GM18909 (cell line): ENCODE measurements at regions not wholly inside any gene's neighbourhood (a gene's known extent, or its start where the extent isn't known, plus 50 kb on each side); places are given as distances from the start of the nearest gene placed in this dataset.

Source experiments
- ATAC-seq: cut with Tn5 transposase; IDR thresholded peaks from one replicate; pipeline ENCODE4 v1.9.1; 2021; ENCODE audit warnings: mild to moderate bottlenecking; ENCODE audit not compliant: unreplicated experiment, poor library complexity

DNA sequence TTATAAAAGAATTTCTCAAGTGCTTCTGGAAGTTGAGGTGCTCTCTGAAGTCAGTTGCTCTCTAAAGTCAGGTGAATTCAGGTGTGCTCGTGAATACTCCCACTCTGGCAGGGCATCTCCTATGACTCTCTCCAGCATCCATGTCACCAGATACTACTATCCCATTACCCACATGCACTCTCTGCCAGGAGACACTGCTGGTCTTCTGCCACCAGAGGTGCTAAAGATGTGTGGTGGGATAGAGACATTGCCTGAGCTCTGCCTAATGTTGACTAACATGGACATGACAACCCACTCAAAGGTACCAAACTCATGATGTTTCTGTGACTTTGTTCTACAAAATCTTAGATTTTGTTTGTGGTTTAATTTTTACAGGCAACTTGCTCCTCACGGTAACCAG, 106.4 kb upstream of the HNRNPA3 start:
- no peak for ATAC-seq

DNA sequence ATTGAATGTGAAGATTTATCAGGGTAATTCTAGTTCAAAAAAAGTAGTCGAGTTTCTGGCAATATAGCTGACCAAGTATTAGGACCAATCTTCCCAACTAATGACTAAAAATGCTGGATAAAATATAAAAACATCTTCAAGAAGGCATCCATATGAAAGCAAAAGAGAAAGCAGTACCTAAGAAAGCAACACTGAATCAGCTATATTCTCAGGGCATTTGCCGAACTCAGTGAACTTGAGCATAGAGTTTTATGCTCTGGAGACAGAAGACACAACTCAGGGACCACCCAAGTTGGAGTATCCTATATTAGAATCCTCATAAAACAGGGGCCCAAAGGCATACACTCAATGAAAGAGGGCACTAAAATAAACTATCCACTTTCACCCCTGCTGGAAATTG, 103.7 kb upstream of the HNRNPA3 start:
- ATAC-seq, result no peak

DNA sequence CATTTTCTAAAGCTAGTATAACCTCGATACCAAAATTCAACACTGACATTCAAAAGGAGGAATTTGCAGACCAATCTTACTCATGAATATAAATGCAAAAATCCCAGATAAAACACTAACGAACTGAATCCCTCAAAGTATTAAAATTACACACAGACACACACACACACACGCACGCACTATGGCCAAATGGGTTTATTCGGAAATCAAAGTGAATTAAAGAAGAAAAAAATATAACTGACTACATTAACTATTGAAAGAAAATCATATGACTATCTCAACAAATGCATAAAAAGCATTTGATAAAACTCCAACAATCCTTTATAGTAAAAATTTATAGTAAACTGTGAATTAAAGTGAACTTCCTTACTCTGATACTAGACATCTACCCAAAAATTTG, 97.9 kb upstream of the HNRNPA3 start:
- no peak for ATAC-seq

DNA sequence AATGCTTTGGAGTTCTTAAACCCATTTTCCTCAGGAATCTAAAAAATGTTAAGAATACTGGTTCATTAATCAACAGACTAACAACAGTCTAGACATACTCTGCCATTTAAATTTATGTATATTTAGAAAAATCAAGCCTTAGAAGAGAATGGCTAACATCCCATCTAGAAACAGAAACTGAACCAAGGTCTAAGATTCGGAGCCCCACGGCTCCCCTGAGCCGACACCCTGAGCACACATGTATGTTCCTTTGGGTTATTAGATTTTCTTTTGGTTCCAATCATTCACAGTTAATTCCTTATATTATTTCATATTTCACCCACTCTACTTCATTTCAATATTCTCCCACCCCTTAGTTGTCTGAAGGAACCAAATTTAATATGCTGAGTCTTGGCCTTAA, 94.8 kb upstream of the HNRNPA3 start:
- no peak for ATAC-seq

DNA sequence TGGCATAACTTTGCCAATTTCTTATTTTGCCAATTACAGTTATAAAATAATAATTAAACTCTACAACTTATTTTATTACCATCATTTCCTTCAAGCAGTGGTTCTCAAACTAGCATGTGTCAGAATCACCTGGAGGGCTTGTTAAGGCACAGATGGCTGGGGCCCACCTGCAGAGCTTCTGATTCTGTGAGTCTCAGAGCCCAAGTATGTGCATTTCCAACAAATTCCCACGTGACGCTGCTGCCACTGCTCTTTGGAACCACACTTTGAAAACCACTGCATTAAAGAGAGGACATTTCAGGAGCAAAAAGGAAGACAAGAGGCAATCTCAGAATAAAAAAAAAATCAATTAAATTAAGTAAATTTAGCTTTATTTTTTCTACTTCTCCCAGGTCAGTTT, 94.0 kb upstream of the HNRNPA3 start:
- ATAC-seq, result no peak

DNA sequence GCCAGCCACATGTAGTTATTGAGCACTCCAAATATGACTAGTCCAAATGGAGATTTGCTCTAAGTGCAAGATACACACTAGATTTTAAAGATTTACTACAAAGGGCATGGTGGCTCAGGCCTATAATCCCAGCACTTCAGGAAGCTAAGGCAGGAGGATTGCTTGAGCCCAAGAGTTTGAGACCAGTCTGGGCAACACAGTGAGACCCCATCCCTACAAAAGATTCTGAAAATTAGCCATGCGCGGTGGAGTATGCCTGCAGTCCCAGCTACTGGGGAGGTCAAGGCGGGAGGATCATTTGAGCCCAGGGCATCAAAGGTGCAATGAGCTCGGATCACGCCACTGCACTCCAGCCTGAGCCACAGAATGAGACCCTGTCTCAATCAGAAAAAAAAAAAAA, 93.5 kb upstream of the HNRNPA3 start:
- ATAC-seq, result no peak

DNA sequence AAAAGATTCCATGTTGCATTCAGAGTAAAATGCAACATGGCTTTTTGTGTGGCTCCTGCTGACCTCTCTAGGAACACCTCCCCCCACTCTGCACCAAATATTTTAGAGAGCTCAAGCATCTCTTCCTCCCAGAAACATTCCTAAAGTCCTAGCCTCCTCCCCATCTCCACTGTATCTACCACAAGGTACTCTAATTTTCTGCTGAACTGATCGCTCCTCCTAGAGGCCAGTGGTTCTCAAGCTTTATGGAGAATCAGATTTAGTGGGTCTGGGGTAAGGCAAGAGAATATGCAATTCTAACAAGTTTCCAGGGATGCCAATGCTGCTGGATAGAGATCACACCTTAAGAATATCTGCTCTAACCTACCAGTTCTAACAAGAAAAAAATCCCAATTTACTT, 89.5 kb upstream of the HNRNPA3 start:
- no peak for ATAC-seq

DNA sequence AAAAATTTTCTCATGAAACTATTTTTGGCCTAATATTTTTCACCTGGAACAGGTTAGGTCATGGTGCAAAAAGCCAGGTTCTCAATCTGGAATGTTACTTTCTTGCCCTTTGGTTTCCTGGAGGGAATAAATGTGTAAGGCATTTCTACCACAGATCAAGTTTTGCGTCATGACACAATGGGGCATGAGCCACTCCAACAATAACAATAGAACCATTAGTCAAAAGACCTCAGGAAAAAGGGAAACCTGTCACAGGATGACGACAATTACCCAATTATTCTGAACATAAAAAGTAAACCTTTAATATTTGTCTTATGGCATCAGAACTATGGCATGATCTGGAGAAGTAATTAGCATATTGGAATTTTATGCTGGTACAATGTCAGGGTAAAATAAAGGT, 88.2 kb upstream of the HNRNPA3 start:
- ATAC-seq, result no peak

DNA sequence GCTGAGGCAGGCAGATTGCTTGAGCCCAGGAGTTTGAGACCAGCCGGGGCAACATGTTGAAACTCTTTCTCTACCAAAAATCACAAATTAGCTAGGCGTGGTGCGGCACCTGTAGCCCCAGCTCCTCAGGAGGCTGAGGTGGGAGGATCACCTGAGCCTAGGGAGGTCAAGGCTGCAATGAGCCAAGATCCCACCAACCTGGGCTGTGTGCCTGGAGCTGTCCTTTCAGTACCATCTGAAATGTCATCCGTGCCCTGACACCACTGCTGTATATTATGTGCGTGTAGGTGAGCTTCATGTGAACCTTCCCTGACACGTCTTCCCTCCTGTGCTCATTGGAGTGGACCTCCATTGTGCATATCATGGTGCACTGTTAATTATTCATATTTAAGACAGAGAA, 84.8 kb upstream of the HNRNPA3 start:
- ATAC-seq, result no peak

DNA sequence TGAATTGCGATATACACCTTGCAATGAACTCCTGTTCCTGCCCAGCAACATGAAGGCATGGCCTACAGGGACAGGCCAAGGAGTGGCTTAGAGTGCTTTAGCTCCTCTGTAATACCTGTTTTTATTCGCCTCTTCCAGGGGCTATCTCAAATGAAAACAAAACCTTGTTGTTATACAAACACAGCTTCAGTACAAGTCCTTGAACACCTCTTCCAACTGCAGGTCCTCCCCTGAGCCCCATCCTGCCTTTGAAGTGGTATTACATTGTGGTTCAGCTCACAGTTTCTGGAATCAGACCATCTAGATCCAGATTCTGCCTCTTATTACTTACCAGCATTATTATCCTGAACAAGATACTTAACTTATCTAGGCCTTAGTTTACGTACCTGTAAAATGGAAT, 83.0 kb upstream of the HNRNPA3 start:
- no peak for ATAC-seq

DNA sequence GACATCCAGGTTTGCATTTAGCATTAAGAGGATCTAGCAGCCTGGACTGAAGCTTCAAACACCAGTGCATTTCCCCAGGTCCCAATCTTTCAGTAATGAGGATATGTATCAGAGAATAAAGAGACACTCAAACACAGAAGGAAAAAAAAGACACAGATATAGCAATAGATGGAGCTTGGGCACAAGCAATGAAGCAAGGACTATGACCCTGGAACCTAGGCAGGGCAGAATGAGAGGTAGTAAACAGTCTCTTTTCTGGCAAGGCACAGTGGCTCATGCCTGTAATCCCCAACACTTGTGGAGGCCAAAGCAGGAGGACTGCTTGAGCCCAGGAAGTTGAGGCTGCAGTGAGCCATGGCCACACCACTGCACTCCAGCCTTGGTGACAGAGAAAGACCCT, 80.7 kb upstream of the HNRNPA3 start:
- ATAC-seq, result no peak

DNA sequence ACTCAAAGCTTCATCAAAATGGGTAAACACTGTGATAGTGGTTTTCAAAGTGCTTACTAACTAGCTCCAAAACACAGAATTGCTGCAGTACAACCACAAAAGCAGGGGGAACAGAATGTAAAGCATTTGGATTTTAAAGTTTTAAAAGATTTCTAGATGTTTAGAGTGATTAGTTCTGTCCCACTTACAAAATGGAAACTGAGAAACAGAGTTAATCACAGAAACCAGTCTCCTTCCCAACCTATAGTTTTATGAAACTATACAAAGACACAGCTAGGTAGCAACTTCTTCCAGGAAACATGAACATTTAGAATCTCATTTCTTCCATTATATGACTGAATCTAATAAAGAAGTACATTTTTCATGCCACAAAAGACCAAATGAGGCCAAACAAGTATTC, 73.8 kb upstream of the HNRNPA3 start:
- ATAC-seq, result no peak

DNA sequence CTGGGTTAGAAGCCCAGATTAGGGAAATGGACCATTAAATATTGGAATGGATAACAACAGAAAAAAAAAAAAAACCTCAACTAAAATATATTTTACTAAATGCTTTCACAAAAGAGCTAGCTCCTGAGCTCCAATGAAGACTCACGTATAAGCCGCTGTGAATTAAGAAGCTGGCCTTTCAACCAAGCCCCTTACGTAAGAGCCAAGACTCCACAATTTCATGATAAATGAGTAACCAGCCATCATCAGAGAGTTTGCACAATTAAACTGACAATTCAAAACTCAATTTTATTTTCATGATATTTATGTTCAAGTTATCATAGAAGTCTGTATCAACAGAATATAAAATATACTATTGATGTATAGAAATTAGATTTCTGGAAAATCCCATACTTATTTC, 70.7 kb upstream of the HNRNPA3 start:
- ATAC-seq, result no peak

DNA sequence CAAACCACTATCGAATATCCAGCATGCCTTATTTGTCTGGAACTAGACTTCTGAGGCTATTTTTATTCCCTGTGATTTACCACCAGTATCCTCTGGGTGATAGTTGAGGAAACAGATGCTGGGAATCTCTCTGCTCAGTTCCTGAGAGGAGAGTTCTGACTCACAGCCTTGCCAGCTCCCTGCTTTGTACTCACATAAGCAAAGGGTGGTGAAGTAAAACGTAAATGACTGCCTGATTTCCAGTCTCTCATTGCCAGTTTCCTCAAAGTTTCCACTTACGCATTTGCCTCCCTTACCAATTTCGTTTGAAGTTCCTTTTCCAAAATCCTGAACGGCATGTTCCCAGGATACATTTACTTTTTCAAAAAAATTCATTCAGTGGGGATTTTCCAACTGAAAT, 69.2 kb upstream of the HNRNPA3 start:
- ATAC-seq, result no peak

DNA sequence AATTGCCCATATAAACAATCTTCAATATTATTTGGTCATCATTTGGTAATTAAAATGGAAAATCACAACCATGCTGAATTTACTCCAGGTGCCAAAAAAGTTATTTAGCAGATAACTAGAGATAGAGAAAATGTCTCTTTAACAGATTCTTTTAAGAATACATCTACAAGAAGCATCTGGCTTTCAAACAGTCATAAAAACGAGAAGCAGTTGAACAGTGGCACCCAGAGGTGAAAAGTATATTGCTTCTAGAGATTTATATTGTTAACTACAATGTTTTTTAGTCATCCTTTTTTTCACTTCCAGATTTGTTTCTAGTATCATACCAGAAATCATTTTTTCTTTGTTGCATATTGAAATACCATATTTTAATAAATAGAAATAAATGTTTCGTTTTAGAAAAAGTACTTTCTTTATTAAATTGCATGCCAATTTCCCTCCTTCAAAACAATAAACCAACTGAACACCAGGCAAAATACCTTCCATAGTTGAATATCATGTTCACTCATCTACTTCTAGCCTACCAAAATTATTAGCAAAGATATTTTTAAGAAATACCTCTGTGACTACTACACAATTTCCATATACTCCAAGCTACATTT, 65.4 kb upstream of the HNRNPA3 start:
- ATAC-seq, result peak; percentile 49

DNA sequence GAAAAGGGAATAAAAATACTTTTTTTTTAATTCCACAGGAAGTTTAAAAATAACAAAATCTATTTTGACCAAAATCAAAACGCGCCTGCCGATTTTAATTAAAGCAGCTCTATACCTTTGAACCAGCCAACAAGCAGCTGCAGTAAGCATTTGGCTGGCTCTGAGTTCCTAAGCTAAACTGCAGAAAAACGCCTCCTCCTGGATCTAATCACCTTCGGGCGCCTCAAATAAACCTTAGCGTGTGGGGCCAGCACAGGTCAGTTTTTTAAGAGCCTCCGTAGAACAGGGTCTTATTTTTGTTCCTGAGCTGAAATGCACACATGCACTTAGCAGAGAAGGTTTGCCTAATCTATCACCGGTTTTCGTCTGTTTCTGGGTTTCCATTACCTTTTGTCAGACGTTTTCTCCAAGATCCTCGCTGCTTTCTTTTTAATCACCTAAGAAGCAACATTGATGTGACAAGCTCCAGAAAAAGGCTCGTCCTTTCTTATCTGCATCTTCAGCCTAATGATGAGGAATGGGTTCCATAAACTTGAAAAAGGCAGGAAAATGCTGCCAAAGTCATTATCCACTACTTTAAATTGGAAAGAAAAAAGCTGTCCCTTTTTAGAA, 64.7 kb upstream of the HNRNPA3 start:
- no peak for ATAC-seq

DNA sequence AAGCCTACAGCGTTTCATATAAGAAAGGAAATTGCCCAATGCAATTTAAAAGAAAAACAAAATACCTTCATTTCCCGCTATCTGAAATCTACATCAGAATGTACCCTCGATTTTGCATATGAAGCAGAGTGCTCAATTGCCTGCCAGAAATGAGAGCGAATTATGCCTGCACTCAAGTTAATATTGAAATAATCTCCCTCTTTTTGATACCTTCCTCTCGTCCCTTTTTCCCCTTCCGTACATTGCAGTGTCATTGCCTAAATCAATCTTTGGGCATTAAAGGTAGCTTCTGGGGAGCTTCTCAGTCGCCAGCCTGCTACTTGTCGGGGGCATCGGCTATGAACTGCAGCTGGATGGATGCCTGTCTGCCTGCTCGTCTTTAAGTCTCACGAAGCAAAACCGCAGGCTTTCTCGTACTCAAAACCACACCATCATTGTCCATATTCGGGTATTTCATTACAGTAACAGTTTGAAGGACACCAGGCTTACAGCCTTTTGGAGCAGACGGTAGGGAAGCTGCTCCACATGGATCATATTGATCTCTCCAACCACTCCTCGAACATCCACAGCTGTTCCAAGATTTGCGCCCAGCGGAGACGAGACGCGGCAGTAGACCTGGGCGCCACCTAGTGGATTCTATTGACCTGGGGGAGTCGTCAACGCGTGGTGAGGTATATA, 64.0 kb upstream of the HNRNPA3 start:
- peak; percentile 85 for ATAC-seq

DNA sequence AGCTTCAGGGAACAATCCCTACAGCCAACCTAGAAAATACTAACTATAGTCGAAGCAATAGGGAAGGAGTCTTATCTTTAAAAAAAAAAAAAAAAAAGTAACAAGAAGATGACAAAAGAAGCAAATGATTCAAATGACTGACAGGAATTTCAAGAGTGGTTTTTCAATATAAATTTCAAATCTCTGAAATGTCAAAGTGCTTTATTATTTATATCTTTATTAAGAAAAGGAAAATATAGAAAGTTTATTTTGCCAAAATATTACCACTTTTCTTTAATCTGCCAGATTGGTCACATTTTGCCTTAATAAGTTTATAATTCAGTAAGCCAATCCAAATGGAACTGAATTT, 63.5 kb upstream of the HNRNPA3 start:
- ATAC-seq, result no peak

DNA sequence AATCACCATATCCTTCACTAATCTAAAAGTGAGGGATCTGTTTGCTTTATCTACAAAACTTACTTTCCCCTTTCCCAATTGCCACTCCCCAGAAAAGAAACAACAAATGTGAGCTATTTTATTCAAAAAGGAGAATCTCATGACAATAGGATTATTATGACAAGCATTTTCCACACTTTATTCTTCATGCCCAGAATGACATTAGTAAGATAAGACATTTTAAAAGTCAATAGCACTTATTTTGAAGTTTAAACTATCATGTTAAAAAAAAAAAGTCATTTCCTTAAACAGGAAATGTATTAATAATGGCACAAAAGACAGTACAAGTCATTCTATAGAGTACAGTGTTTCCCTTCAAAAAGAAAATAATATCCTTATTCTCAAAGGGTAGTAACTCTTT, 58.8 kb upstream of the HNRNPA3 start:
- no peak for ATAC-seq

DNA sequence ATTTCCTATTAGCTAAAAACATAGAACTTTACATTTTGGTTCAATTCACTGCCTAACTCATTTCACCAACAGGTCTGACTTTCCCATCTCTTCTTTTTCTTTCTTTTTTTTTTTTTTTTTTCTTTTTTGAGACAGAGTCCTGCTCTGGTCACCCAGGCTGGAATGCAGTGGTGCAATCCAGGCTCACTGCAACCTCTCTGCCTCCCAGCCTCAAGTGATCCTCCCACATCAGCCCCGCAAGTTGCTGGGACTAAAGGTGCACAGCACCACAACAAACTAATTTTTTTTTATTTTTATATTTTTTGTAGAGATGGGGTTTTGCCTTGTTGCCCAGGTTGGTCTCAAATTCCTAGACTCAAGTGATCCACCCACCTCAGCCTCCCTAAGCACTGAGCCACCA, 57.8 kb upstream of the HNRNPA3 start:
- ATAC-seq, result no peak

DNA sequence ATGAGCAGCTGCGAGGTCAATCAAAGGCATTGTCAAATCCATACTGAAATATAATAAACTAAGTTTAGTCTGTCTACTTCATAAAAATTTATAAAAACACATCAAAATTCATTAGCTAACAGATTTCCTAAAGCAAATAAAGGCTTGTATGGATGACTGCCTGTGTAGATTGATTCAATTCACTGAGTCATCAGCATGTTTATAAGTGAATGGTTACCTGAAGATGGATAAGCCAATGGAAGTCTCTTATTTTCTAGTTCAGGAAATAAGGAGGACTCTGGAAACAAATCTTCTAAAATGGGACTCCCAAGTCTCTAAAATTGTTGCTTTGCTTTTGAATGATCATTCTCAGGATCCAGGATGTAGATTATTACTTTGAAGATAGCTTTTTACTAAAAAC, 57.0 kb upstream of the HNRNPA3 start:
- no peak for ATAC-seq

DNA sequence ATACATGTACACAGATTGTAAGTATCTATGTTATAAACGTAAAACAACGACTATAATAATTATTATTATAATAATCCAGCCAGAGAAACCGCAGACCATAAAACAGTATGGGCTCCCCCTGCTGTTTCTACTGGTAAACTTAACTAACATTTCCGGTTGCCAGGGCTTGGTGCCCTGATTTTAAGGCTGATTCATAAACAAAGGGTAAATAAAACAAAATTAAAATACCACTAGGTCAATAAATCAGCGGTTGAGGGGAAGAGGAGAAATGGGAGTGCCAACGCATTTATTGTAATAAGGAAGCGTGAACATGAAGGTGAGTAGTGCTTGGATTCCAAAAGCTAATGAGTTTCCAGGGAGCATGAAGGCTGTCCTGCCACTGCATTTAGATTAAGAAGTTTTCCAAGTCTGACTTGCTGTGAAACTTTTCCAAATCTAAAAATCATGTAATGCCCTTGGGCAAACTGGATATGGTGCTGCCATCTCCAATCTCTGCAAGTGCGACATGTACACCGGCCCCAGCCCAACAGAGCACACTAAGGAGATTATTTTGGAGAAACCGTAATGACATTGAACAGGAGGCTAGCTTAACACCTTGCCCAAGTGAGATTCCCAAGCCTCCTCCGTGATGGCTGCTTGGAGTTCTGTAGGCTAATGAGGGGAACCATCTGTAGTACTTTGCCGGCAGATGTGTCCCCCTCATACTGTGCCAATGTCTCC, 50.7 kb upstream of the HNRNPA3 start:
- no peak for ATAC-seq
